SK-N-SH treated with all-trans-retinoic acid at 6 μM for 48 hours (cell line): ENCODE measurements at regions not wholly inside any gene's neighbourhood (a gene's known extent, or its start where the extent isn't known, plus 50 kb on each side); places are given as distances from the start of the nearest gene placed in this dataset.

ENCODE experiments used
- ARNTL ChIP-seq: fragments of 450-650 bp; formaldehyde crosslinking; IDR thresholded peaks from 2 replicates; pipeline ENCODE4 v1.5.0; 2020; ENCODE audit warnings: low read depth, mild to moderate bottlenecking, moderate library complexity, borderline replicate concordance
- CSRNP3 ChIP-seq: fragments of 250-450 bp; sonication (Bioruptor Pico); IDR thresholded peaks from 2 replicates; pipeline ENCODE4 v1.5.1; 2021; ENCODE audit warnings: mild to moderate bottlenecking, moderate library complexity
- ISL1 ChIP-seq: fragments of 250-450 bp; sonication (Bioruptor Pico); IDR thresholded peaks from 2 replicates; pipeline ENCODE4 v2.1.2; 2022; ENCODE audit warnings: mild to moderate bottlenecking, moderate library complexity
- PATZ1 ChIP-seq: fragments of 250-450 bp; sonication (Bioruptor Pico); IDR thresholded peaks from 2 replicates; pipeline ENCODE4 v1.8.0; 2020; ENCODE audit warnings: mild to moderate bottlenecking, moderate library complexity, borderline replicate concordance
- RARB ChIP-seq: fragments of 250-450 bp; sonication (Bioruptor Pico); IDR thresholded peaks from 2 replicates; pipeline ENCODE4 v1.8.0; 2021; ENCODE audit warnings: mild to moderate bottlenecking, moderate library complexity
- TCF4 ChIP-seq: fragments of 250-450 bp; sonication (Bioruptor Pico); IDR thresholded peaks from 2 replicates; pipeline ENCODE4 v1.8.0; 2021; ENCODE audit warnings: mild to moderate bottlenecking, moderate library complexity, borderline replicate concordance
- TOX ChIP-seq: fragments of 250-450 bp; sonication (Bioruptor Pico); IDR thresholded peaks from 2 replicates; pipeline ENCODE4 v1.8.0; 2021; ENCODE audit warnings: mild to moderate bottlenecking, moderate library complexity, borderline replicate concordance
- TSHZ2 ChIP-seq: fragments of 250-450 bp; sonication (Bioruptor Pico); IDR thresholded peaks from 2 replicates; pipeline ENCODE4 v1.5.0; 2020; ENCODE audit warnings: mild to moderate bottlenecking, moderate library complexity
- ZFP30 ChIP-seq: fragments of 450-650 bp; formaldehyde crosslinking; IDR thresholded peaks from 2 replicates; pipeline ENCODE4 v1.5.0; 2022; ENCODE audit warnings: mild to moderate bottlenecking, moderate library complexity
- ZNF8 ChIP-seq: fragments of 450-650 bp; formaldehyde crosslinking; IDR thresholded peaks from 2 replicates; pipeline ENCODE4 v1.5.0; 2020; ENCODE audit warnings: mild to moderate bottlenecking, moderate library complexity

GRCh38 chr4:151555151-151555945 lies 146.4 kb downstream of the FHIP1A start:
- TF ChIP-seq TOX (CRISPR knock-in tag), result no peak
- TF ChIP-seq ZFP30 (CRISPR knock-in tag), result no peak
- TF ChIP-seq CSRNP3 (CRISPR knock-in tag), result no peak
- TF ChIP-seq TCF4 (CRISPR knock-in tag), result no peak
- TF ChIP-seq RARB (CRISPR knock-in tag), result no peak
- TF ChIP-seq PATZ1 (CRISPR knock-in tag), result no peak
- no peak for TF ChIP-seq TSHZ2 (CRISPR knock-in tag)
- TF ChIP-seq ISL1 (CRISPR knock-in tag), result 0 out of 2 replicates have a peak, but pooled peaks have one; percentile 15
- TF ChIP-seq ZNF8, result no peak
- no peak for TF ChIP-seq ARNTL (CRISPR knock-in tag)
